SIG-M5 (cell line): ENCODE measurements at regions not wholly inside any gene's neighbourhood (a gene's known extent, or its start where the extent isn't known, plus 50 kb on each side); places are given as distances from the start of the nearest gene placed in this dataset.

ENCODE experiments used
- DNase-seq: peaks from one replicate; lab custom pipeline; 2025; lab: John Stamatoyannopoulos, UW

DNA sequence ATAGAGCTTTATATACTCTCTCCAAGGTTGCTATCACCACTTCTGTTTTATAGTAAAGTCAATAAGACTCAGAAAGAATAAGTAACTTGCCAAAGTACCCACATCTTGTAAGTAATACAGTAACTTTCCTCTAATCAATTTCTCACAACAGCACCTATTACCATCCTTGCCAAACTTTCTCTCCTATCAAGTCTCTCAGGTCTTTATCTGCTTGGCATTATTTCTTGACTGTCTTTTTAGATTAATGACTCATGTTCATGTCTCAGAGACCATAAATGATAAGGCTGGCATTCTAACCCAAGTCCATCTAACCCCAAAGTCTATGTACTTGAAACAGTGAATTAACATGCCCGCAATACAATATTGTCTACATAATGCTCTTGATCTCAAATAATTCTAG lies 618.0 kb upstream of the ZEB2 start:
- DNase-seq = no peak

DNA sequence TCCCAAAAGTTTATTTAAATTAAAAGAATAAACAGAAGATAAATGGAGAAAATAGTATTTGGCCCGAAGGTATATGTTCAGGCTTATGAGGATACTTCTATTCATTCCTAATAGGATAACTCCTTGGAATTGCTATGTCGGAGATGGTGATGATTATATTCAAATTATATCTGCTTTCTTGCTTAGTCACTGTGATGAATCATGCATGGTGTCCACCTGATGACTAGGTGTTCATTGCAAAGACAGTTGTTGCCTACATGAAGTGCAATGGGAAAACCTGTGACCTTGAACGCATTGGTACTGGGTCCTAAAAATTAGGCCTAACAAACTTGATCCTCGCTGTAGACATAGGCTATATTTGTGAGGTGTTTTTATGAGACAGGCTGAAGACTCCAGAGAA lies 617.3 kb upstream of the ZEB2 start:
- DNase-seq = no peak

- DNase-seq = no peak
Observed at GRCh38 chr2:145136702-145137101, 616.8 kb upstream of the ZEB2 start.

DNA sequence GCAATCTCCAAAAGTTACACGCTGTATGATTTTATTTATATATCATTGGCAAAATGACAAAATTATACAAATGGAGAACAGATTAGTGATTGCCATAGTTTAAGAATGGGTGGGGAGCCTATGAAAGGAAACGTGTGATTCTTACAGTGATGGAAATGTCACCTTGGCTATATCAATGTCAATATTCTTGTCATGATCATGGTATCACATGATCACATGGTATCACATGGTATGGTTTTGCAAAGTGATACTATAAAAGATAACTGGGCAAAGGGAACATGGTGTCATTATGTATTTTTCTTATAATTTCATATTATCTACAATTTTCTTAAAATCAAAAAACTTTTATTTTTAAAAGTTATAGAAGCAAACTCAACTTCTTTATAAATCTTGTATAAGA lies 606.2 kb upstream of the ZEB2 start:
- DNase-seq = no peak

DNA sequence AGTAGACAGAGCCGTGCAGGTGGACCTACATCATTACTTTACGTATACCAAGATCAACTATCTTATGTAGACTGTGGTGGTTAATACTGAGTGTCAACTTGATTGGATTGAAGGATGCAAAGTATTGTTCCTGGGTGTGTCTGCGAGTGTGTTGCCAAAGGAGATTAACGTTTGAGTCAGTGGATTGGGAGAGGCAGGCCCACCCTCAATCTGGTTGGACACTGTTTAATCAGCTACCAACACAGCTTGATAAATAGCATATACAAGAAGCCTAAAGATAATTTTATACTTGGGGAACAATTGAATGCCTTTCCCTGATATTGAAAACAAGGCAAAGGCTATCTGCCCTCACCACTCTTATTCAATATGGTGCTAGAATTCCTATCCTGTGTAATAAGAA lies 604.2 kb upstream of the ZEB2 start:
- DNase-seq = no peak

DNA sequence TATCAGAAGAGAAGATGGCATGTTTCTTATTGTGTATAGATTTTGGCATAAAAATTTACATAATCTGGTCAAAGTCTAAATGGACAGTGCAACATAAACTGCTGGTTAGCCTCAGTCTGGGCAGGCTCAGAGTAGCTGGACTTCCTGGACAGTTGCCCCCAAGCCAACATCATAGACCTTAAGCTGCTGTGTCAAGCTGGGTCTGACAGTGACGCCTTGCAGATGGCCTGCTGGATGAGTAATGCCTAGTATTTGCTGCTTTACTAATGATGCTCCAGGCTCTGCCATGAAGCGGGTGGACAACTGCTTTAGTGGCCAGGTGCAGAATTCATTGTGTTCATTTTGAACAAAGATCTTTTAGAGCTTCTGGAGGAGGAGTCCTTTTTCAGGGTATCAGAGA lies 603.7 kb upstream of the ZEB2 start:
- no peak for DNase-seq

- DNase-seq = no peak
Observed at GRCh38 chr2:145119225-145119624, 599.3 kb upstream of the ZEB2 start.

DNA sequence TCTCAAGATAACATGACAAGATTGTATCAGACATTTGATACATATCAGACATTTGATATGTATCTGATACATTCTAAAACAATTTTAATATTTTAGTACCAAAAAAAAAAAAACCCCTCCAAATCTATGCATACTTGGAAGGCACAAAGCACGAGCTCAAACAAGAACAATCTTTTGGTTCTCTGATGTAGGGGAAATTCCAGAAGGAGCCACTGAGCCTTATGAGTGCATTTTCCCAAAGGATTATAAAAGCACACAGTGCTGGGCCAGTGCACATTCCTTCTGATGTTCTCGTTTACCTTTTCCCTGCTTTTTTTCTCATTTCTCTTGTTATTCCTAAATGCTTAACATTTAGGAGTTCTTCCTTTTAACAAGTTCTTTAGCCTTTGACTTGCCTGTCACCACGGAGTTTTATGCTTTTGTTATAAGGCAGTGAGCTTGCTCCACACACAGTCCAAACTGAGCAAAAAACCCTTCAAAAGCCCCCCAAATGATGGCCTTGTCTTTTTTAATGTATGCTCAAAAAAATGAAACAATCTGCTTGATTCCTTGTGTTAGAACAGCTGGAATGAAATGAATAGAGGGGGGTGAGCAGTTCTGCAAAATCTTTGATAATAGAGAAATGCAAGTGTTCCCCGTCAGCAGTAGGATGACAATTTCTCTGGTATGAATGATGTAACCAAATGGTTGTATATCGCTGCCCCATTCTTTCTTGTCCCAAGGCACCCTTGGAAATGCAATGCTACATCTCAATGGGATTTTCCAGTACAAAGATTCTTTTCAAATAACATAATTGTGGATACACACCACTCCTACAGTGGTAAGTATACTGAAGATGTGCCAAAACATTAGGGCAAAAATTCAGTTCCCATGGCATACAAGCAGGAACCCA lies 597.2 kb upstream of the ZEB2 start:
- DNase-seq = no peak

DNA sequence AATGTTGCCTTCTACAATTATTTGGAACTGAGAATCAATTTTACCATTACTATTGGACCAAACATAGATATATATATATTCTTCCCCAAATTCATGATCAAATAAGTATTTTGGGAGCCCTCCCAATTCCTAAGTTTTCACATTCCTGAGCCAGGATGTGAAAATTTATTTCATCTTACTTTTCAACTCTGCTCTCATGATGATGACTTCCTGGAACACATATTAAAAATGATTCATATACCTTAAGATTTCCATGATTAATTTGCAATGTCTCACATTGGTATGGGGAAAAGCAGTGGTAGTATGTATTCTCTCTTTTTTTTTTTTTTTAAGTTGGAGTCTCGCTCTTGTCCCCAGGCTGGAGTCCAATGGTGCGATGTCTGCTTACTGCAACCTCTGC lies 596.1 kb upstream of the ZEB2 start:
- DNase-seq = no peak

GRCh38 chr2:145114726-145115125 lies 594.8 kb upstream of the ZEB2 start:
- DNase-seq = no peak

- no peak for DNase-seq
Observed at GRCh38 chr2:145112467-145112866, 592.5 kb upstream of the ZEB2 start.

GRCh38 chr2:145110668-145111356 lies 590.9 kb upstream of the ZEB2 start:
- DNase-seq = no peak

GRCh38 chr2:145108959-145109710 lies 589.2 kb upstream of the ZEB2 start:
- DNase-seq = no peak

- no peak for DNase-seq
Observed at GRCh38 chr2:145108361-145108778, 588.5 kb upstream of the ZEB2 start.

GRCh38 chr2:145106293-145106692 lies 586.4 kb upstream of the ZEB2 start:
- no peak for DNase-seq

GRCh38 chr2:145102706-145103105 lies 582.8 kb upstream of the ZEB2 start:
- no peak for DNase-seq

GRCh38 chr2:145100301-145100700 lies 580.4 kb upstream of the ZEB2 start:
- DNase-seq = no peak

DNA sequence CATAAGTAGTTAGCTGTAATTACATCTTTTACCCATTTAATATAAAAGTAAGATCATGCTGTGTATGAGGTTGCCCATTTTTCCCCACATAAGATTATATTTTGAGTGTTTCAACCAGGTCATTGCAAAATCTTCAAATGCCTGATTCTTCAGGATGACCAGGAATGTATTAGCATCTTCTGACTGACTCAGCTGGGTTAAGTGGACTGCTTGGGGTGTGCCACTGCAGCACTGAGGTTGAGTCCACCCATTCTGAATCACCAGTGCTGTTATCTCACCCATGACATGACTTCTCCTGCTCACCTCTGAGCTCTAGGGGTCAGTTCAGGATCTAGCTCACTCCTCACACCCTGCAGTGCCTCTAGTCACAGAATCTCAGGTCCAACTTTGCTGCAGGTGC lies 576.7 kb upstream of the ZEB2 start:
- no peak for DNase-seq

DNA sequence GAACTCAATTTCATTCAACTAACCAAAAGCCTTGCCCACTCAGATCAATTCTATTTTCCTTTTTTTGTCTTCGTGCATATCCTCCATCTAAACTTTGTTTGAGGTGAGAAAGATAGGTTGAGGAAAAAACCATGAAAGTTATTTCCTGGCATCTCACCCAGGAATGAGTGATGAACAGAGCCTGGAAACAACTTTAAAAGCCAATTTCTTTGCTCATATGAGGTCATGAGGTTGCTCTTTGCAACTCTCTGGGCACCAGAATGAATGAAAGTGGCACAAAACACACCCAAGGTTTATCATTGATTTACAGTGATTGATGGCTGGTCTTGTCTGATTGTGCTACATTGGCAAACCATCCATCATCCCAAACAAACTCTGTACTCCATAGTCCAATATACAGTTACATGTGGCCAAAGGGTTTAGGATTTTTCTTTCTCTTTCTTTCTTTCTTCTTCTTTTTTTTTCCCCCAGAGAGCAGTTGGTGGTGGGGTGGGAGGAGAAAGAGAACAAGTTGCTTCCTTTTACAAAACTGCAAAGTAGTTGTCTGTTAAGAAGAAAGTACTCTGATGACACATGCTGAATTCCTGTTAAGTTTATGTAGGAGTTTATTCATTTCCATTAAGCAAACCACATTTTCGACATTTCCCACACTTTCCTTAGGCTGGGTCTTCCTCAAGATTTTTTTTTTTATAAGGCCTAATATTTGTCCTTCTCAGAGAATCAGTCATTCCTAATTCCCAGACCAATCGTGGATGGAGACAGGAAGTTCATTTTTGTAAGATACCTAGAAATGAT lies 575.9 kb upstream of the ZEB2 start:
- no peak for DNase-seq

- DNase-seq = no peak
Observed at GRCh38 chr2:145094370-145094769, 574.5 kb upstream of the ZEB2 start.

DNA sequence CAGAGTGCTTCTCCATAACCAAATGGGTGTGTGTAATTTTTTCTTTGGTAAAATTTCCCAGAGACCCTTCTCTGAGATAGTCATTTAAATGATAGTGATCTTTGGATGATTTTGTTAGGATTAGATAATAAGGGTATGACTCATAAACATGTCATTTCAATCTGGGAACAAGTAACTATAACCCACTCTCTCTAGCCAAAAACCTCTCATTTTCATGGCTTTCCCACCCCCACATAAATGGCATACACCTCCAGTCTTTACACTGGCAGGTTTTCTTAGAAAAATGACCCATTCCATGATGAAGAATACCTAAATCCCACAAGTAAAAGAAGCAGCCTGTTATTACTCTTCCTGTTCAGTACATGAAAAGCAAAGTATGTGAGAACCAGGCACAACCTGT lies 572.0 kb upstream of the ZEB2 start:
- no peak for DNase-seq
